HCT116 (cell line): ENCODE measurements at regions not wholly inside any gene's neighbourhood (a gene's known extent, or its start where the extent isn't known, plus 50 kb on each side); places are given as distances from the start of the nearest gene placed in this dataset.

Source experiments
- ELF1 ChIP-seq: IDR thresholded peaks from 2 replicates; pipeline ENCODE4 v1.6.1; 2012; ENCODE audit warnings: low read depth, borderline replicate concordance
- EZH2 ChIP-seq: fragments of 200-600 bp; sonication (generic); IDR thresholded peaks from 2 replicates; pipeline ENCODE4 v1.6.1; 2017; ENCODE audit warnings: antibody characterized with exemption, mixed run types
- JUND ChIP-seq: IDR thresholded peaks from 2 replicates; pipeline ENCODE4 v1.6.1; 2012
- MAX ChIP-seq: IDR thresholded peaks from 2 replicates; pipeline ENCODE4 v1.6.1; 2012
- POLR2A ChIP-seq: IDR thresholded peaks from 2 replicates; pipeline ENCODE4 v1.7.0; 2011; ENCODE audit warnings: borderline replicate concordance; ENCODE audit not compliant: insufficient read depth, insufficient read length; ENCODE audit errors: extremely low read depth
- POLR2AphosphoS5 ChIP-seq: IDR thresholded peaks from 2 replicates; pipeline ENCODE4 v1.6.1; 2011; ENCODE audit warnings: mild to moderate bottlenecking, low read depth, low read length, moderate library complexity
- SP1 ChIP-seq: IDR thresholded peaks from 2 replicates; pipeline ENCODE4 v1.6.1; 2012; ENCODE audit warnings: low read depth
- TCF7L2 ChIP-seq: IDR thresholded peaks from 2 replicates; pipeline ENCODE4 v1.7.0; 2011; ENCODE audit warnings: borderline replicate concordance, inconsistent platforms; ENCODE audit not compliant: insufficient read depth, insufficient read length; ENCODE audit errors: extremely low read depth
- YY1 ChIP-seq: IDR thresholded peaks from 2 replicates; pipeline ENCODE4 v1.6.1; 2011; ENCODE audit warnings: low read length, low read depth, moderate library complexity, mild to moderate bottlenecking; ENCODE audit not compliant: insufficient replicate concordance; ENCODE audit errors: extremely low read depth
- ZFX ChIP-seq: fragments of 450-650 bp; IDR thresholded peaks from 2 replicates; pipeline ENCODE4 v1.6.1; 2017
- ZNF274 ChIP-seq: fragments of 200-500 bp; sonication (Bioruptor generic); IDR thresholded peaks from 2 replicates; pipeline ENCODE4 v1.6.1; 2014; ENCODE audit warnings: mild to moderate bottlenecking, low read depth, low read length, inconsistent platforms
- TF ChIP-seq, protein P1 (sequence below), 3 experiments: fragments of 200-600 bp in 1 of 3; sonication (generic) in 1 of 3; IDR thresholded peaks in 2 of 3; conservative IDR thresholded peaks in 1 of 3; 2 replicates each; pipeline ENCODE4 v1.5.1; 2012 to 2017; ENCODE audit warnings: low read depth in 2 of 3, low read length in 2 of 3, antibody characterized with exemption in 1 of 3, borderline replicate concordance in 1 of 3, control low read depth in 1 of 3, mild to moderate bottlenecking in 1 of 3, mixed read lengths in 1 of 3, mixed run types in 1 of 3, moderate library complexity in 1 of 3; ENCODE audit not compliant: insufficient read depth in 1 of 3

GRCh38 chr7:132045481-132045980 lies 489.1 kb upstream of the PODXL start:
- TF ChIP-seq, protein P1, sequence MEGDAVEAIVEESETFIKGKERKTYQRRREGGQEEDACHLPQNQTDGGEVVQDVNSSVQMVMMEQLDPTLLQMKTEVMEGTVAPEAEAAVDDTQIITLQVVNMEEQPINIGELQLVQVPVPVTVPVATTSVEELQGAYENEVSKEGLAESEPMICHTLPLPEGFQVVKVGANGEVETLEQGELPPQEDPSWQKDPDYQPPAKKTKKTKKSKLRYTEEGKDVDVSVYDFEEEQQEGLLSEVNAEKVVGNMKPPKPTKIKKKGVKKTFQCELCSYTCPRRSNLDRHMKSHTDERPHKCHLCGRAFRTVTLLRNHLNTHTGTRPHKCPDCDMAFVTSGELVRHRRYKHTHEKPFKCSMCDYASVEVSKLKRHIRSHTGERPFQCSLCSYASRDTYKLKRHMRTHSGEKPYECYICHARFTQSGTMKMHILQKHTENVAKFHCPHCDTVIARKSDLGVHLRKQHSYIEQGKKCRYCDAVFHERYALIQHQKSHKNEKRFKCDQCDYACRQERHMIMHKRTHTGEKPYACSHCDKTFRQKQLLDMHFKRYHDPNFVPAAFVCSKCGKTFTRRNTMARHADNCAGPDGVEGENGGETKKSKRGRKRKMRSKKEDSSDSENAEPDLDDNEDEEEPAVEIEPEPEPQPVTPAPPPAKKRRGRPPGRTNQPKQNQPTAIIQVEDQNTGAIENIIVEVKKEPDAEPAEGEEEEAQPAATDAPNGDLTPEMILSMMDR (IDR thresholded peaks at IDR 0.05 in 2 of 3, conservative IDR thresholded peaks at IDR 0.05 in 1 of 3; ENCODE audit: borderline replicate concordance in 1 of 3, insufficient read depth in 1 of 3, low read depth in 2 of 3, low read length in 2 of 3), result no peak
- TF ChIP-seq POLR2AphosphoS5 (no peak), TCF7L2 (no peak), SP1 (no peak), POLR2A (no peak), JUND (no peak), YY1 (no peak), ELF1 (no peak), MAX (no peak), ZNF274 (no peak), ZFX (no peak), EZH2 (no peak)
